SU-DHL-6 (cell line): ENCODE measurements at regions not wholly inside any gene's neighbourhood (a gene's known extent, or its start where the extent isn't known, plus 50 kb on each side); places are given as distances from the start of the nearest gene placed in this dataset.

Experiments used
- CTCF ChIP-seq: fragments of 200-600 bp; sonication (generic); IDR thresholded peaks from one replicate; pipeline ENCODE4 v1.5.1; 2017; ENCODE audit warnings: antibody characterized with exemption, mild to moderate bottlenecking, low read length, moderate library complexity; ENCODE audit not compliant: insufficient read depth, poor library complexity, severe bottlenecking
- EZH2phosphoT487 ChIP-seq: fragments of 200-600 bp; sonication (generic), shearing (Covaris generic); conservative IDR thresholded peaks from 2 replicates; pipeline ENCODE4 v1.6.1; 2018; ENCODE audit warnings: mild to moderate bottlenecking, antibody characterized with exemption, low read length, moderate library complexity, mixed read lengths

GRCh38 chr5:28729067-28729466 is 1690.7 kb upstream of the CDH9 start:
- TF ChIP-seq CTCF (no peak), EZH2phosphoT487 (no peak)
